K562 (cell line): ENCODE measurements at regions not wholly inside any gene's neighbourhood (a gene's known extent, or its start where the extent isn't known, plus 50 kb on each side); places are given as distances from the start of the nearest gene placed in this dataset.

ENCODE experiments used
- CREB1 ChIP-seq, 2 experiments: sonication (generic) in 1 of 2; formaldehyde crosslinking in 1 of 2; IDR thresholded peaks; 2 replicates each; pipeline versions ENCODE4 v1.6.1 to v1.8.0; 2012 to 2022; ENCODE audit warnings: inconsistent platforms in 1 of 2, mild to moderate bottlenecking in 1 of 2, missing genetic modification reagents in 1 of 2, moderate library complexity in 1 of 2
- DNMT1 ChIP-seq: fragments of 450-650 bp; IDR thresholded peaks from 2 replicates; pipeline ENCODE4 v1.6.1; 2016; ENCODE audit warnings: antibody characterized with exemption, mild to moderate bottlenecking
- FOXJ3 ChIP-seq: sonication (generic); formaldehyde crosslinking; IDR thresholded peaks from 2 replicates; pipeline ENCODE4 v1.4.0; 2020; ENCODE audit warnings: mild to moderate bottlenecking, missing genetic modification reagents
- GTF2B ChIP-seq: IDR thresholded peaks from 2 replicates; pipeline ENCODE4 v1.6.1; 2011; ENCODE audit not compliant: insufficient read length; ENCODE audit errors: extremely low read depth
- HDGF ChIP-seq: fragments of 450-650 bp; IDR thresholded peaks from 2 replicates; pipeline ENCODE4 v1.6.1; 2016
- HMGXB4 ChIP-seq: sonication (generic); formaldehyde crosslinking; IDR thresholded peaks from 2 replicates; pipeline ENCODE4 v1.8.1; 2023; ENCODE audit warnings: mild to moderate bottlenecking, missing genetic modification reagents
- MTA3 ChIP-seq: fragments of 450-650 bp; formaldehyde crosslinking; IDR thresholded peaks from 2 replicates; pipeline ENCODE4 v1.6.1; 2017; ENCODE audit warnings: mild to moderate bottlenecking, borderline replicate concordance
- OTX1 ChIP-seq: fragments of 450-650 bp; formaldehyde crosslinking; IDR thresholded peaks from 2 replicates; pipeline ENCODE4 v1.4.0; 2022; ENCODE audit warnings: mild to moderate bottlenecking
- PCBP1 ChIP-seq: fragments of 200-400 bp; formaldehyde crosslinking; IDR thresholded peaks from 2 replicates; pipeline ENCODE4 v1.6.1; 2018; ENCODE audit warnings: mild to moderate bottlenecking, low read depth, low read length; ENCODE audit not compliant: poor library complexity, severe bottlenecking
- POLR2H ChIP-seq: IDR thresholded peaks from 2 replicates; pipeline ENCODE4 v1.6.1; 2016; ENCODE audit warnings: missing genetic modification characterization, low read depth, mild to moderate bottlenecking, control low read depth, missing compliant biosample characterization, moderate library complexity
- PRDM10 ChIP-seq: fragments of 450-650 bp; IDR thresholded peaks from 2 replicates; pipeline ENCODE4 v1.6.1; 2018; ENCODE audit not compliant: partially characterized antibody
- RBM14 ChIP-seq: fragments of 200-400 bp; formaldehyde crosslinking; IDR thresholded peaks from 2 replicates; pipeline ENCODE4 v1.6.1; 2018; ENCODE audit warnings: low read depth, mild to moderate bottlenecking, low read length, moderate library complexity, borderline replicate concordance; ENCODE audit not compliant: insufficient read depth
- TBP ChIP-seq: optimal IDR thresholded peaks from 2 replicates; pipeline ENCODE3; 2011; ENCODE audit warnings: low read depth, low read length, improper control_type of control experiment
- XRCC5 ChIP-seq: fragments of 200-400 bp; formaldehyde crosslinking; IDR thresholded peaks from 2 replicates; pipeline ENCODE4 v1.6.1; 2017; ENCODE audit warnings: low read depth, mild to moderate bottlenecking, low read length
- ZBTB7A ChIP-seq: IDR thresholded peaks from 2 replicates; pipeline ENCODE4 v1.6.1; 2011; ENCODE audit warnings: low read depth, mild to moderate bottlenecking, low read length, moderate library complexity, borderline replicate concordance; ENCODE audit not compliant: control insufficient read depth
- ZKSCAN3 ChIP-seq: fragments of 250-450 bp; sonication (Bioruptor Pico); IDR thresholded peaks from 2 replicates; pipeline ENCODE4 v1.4.0; 2020
- ZNF224 ChIP-seq: sonication (generic); formaldehyde crosslinking; IDR thresholded peaks from 2 replicates; pipeline ENCODE4 v1.8.0; 2022; ENCODE audit warnings: mild to moderate bottlenecking, missing genetic modification reagents
- ZNF436 ChIP-seq: fragments of 250-450, 450-650 bp; sonication (Bioruptor Pico); formaldehyde crosslinking; IDR thresholded peaks from 2 replicates; pipeline ENCODE4 v1.7.0; 2020; ENCODE audit warnings: mild to moderate bottlenecking
- ZNF655 ChIP-seq: fragments of 250-450 bp; sonication (Bioruptor Pico); IDR thresholded peaks from 2 replicates; pipeline ENCODE4 v1.5.0; 2021

GRCh38 chr1:229753764-229754551 is 127.9 kb downstream of the URB2 start (continued):
- TF ChIP-seq FOXJ3 (CRISPR knock-in tag), result no peak
- no peak for TF ChIP-seq CREB1 (IDR thresholded peaks at IDR 0.05)
- no peak for TF ChIP-seq CREB1 (CRISPR knock-in tag; IDR thresholded peaks at IDR 0.05)
- TF ChIP-seq ZBTB7A, result peak; percentile 51; the same call in 1 of the 2 replicates
- TF ChIP-seq HDGF, result no peak
- TF ChIP-seq MTA3, result no peak
- TF ChIP-seq POLR2H (tag), result no peak
- TF ChIP-seq ZNF224 (CRISPR knock-in tag), result no peak
- no peak for TF ChIP-seq ZKSCAN3 (CRISPR knock-in tag)
- TF ChIP-seq TBP, result no peak
- no peak for TF ChIP-seq GTF2B
- TF ChIP-seq PCBP1, result no peak
- TF ChIP-seq XRCC5, result no peak
- TF ChIP-seq HMGXB4, result no peak
- TF ChIP-seq RBM14, result no peak
- TF ChIP-seq ZNF655, result no peak
- TF ChIP-seq PRDM10, result no peak
- no peak for TF ChIP-seq DNMT1
- TF ChIP-seq ZNF436 (CRISPR knock-in tag), result no peak
- no peak for TF ChIP-seq OTX1
